SK-N-MC (cell line): ENCODE measurements at regions not wholly inside any gene's neighbourhood (a gene's known extent, or its start where the extent isn't known, plus 50 kb on each side); places are given as distances from the start of the nearest gene placed in this dataset.

ENCODE experiments used
- EZH2 ChIP-seq: fragments of 200-600 bp; sonication (generic); IDR thresholded peaks from one replicate; pipeline ENCODE4 v1.6.1; 2017; ENCODE audit warnings: antibody characterized with exemption
- FOXP2 ChIP-seq: optimal IDR thresholded peaks from 2 replicates; pipeline ENCODE3; 2011; ENCODE audit warnings: mild to moderate bottlenecking, moderate library complexity; ENCODE audit not compliant: insufficient read depth; ENCODE audit errors: extremely low read length, control extremely low read depth

GRCh38 chr6:104669483-104669882 lies 190.2 kb downstream of the HACE1 start:
- TF ChIP-seq EZH2 (no peak), FOXP2 (no peak)
